OCI-LY7 (cell line): ENCODE measurements at regions not wholly inside any gene's neighbourhood (a gene's known extent, or its start where the extent isn't known, plus 50 kb on each side); places are given as distances from the start of the nearest gene placed in this dataset.

Source experiments
- BruUV-seq: library from RNA; stranded (reverse); fragments of 400-500 nt; replicated peaks from 2 replicates; lab custom pipeline; 2021; lab: Mats Ljungman, UMichigan
- CTCF ChIA-PET: fragments of 300-600 bp; sonication (Branson Sonifier 250); formaldehyde crosslinking; loops from one replicate; lab custom pipeline; 2022; ENCODE audit warnings: antibody characterized with exemption; ENCODE audit not compliant: unreplicated experiment; lab: Charles Lee
- POLR2A ChIA-PET: fragments of 300-600 bp; sonication (Branson Sonifier 250); formaldehyde crosslinking; loops from one replicate; lab custom pipeline; 2022; ENCODE audit warnings: antibody characterized with exemption; lab: Charles Lee
- DNase-seq: peaks from one replicate; pipeline ENCODE4 v3.0.0-alpha.2; 2015; ENCODE audit warnings: low spot score
- H2AFZ ChIP-seq: fragments of 200-600 bp; sonication (generic), shearing (Covaris generic); 2 replicates; pipeline ENCODE4 v1.6.1; 2014; ENCODE audit warnings: mild to moderate bottlenecking, antibody characterized with exemption, low read length, moderate library complexity
- H3K27ac ChIP-seq: fragments of 200-600 bp; sonication (generic); 2 replicates; pipeline ENCODE4 v1.5.1; 2014; ENCODE audit warnings: mixed run types, low read depth, mild to moderate bottlenecking, moderate library complexity, low read length, inconsistent platforms; ENCODE audit not compliant: poor library complexity, severe bottlenecking
- H3K36me3 ChIP-seq: fragments of 200-600 bp; sonication (generic); 2 replicates; pipeline ENCODE4 v1.6.1; 2014; ENCODE audit warnings: mild to moderate bottlenecking, antibody characterized with exemption, low read length, moderate library complexity, mixed read lengths; ENCODE audit not compliant: insufficient read depth
- H3K4me1 ChIP-seq: fragments of 200-600 bp; sonication (generic); 2 replicates; pipeline ENCODE4 v1.5.1; 2014; ENCODE audit warnings: mild to moderate bottlenecking, low read length; ENCODE audit not compliant: insufficient read depth, poor library complexity, severe bottlenecking
- H3K4me2 ChIP-seq: fragments of 200-600 bp; sonication (generic); 2 replicates; pipeline ENCODE4 v1.6.1; 2014; ENCODE audit warnings: mild to moderate bottlenecking, low read length
- H3K4me3 ChIP-seq: fragments of 200-600 bp; sonication (generic); 2 replicates; pipeline ENCODE4 v1.5.1; 2014; ENCODE audit warnings: mild to moderate bottlenecking, low read depth, low read length; ENCODE audit not compliant: poor library complexity, severe bottlenecking
- H3K79me2 ChIP-seq: fragments of 200-600 bp; sonication (generic); 2 replicates; pipeline ENCODE4 v1.6.1; 2016; ENCODE audit warnings: low read depth, mild to moderate bottlenecking, low read length, moderate library complexity, mixed read lengths; ENCODE audit not compliant: insufficient read depth
- H3K9me2 ChIP-seq: fragments of 200-600 bp; sonication (generic); 2 replicates; pipeline ENCODE4 v1.6.1; 2016; ENCODE audit warnings: mild to moderate bottlenecking, low read length, mixed read lengths; ENCODE audit not compliant: insufficient read depth
- H3K9me3 ChIP-seq: fragments of 200-600 bp; sonication (generic); 2 replicates; pipeline ENCODE4 v1.6.1; 2014; ENCODE audit warnings: mild to moderate bottlenecking, mixed run types, low read length, mixed read lengths
- H4K20me1 ChIP-seq: fragments of 200-600 bp; sonication (generic); 2 replicates; pipeline ENCODE4 v1.6.1; 2014; ENCODE audit warnings: mild to moderate bottlenecking, antibody characterized with exemption, low read length, moderate library complexity, mixed read lengths; ENCODE audit not compliant: insufficient read depth
- CTCF ChIP-seq: fragments of 200-600 bp; sonication (generic); conservative IDR thresholded peaks from 2 replicates; pipeline ENCODE4 v1.5.1; 2014; ENCODE audit warnings: mild to moderate bottlenecking, antibody characterized with exemption, low read length, moderate library complexity, mixed read lengths
- EZH2phosphoT487 ChIP-seq: fragments of 200-600 bp; sonication (generic); IDR thresholded peaks from 2 replicates; pipeline ENCODE4 v1.6.1; 2018; ENCODE audit warnings: low read depth, borderline replicate concordance, mild to moderate bottlenecking, mixed run types, antibody characterized with exemption, low read length, moderate library complexity, mixed read lengths
- intact Hi-C: fragments of 100-400 bp; cut with micrococcal nuclease; formaldehyde crosslinking; loops from one replicate; pipeline ENCODE4 v1.10.0; 2022; ENCODE audit not compliant: unreplicated experiment

GRCh38 chr19:28537079-28537478 lies 675.9 kb downstream of the UQCRFS1 start:
- Histone ChIP-seq H3K9me3 (peaks cover 23% of the 10 kb centered on the region; the same call in 1 of the 2 replicates), H2AFZ (no peak overlapping the region), H3K9me2 (no peaks in the 10 kb centered on the region), H4K20me1 (no peaks in the 10 kb centered on the region), H3K79me2 (no peaks in the 10 kb centered on the region), H3K4me2 (no peak overlapping the region), H3K36me3 (no peaks in the 10 kb centered on the region; the same call in 1 of the 2 replicates), H3K4me1 (peaks cover 23% of the 10 kb centered on the region), H3K27ac (no peak overlapping the region), H3K4me3 (no peak overlapping the region)
- intact Hi-C loops, result no loop called here
- ChIA-PET CTCF (no interaction called here), POLR2A (interaction anchor here (0.6 kb wide), 1 partner anchor 181 kb away, joined by 3 read pairs; no protein-coding TSS in a partner anchor)
- TF ChIP-seq EZH2phosphoT487 (no peak), CTCF (no peak)
- DNase-seq, result no peak
- BruUV-seq, result no TSS peak

- DNase-seq, result no peak
- POLR2A ChIA-PET, result interaction anchor here (1.0 kb wide), 1 partner anchor 11 kb away, joined by 3 read pairs; no protein-coding TSS in a partner anchor
Observed at GRCh38 chr19:28535352-28535775, 677.6 kb downstream of the UQCRFS1 start.

More at GRCh38 chr19:28535352-28535775, 677.6 kb downstream of the UQCRFS1 start:
- no peaks in the 10 kb centered on the region for H4K20me1 ChIP-seq
- peak overlapping the region; percentile 4; the same call in 1 of the 2 replicates for H3K4me2 ChIP-seq
- H3K4me1 ChIP-seq, result peaks cover 12% of the 10 kb centered on the region
- no peak overlapping the region for H3K4me3 ChIP-seq
- no peaks in the 10 kb centered on the region for H3K9me2 ChIP-seq
- peak overlapping the region; percentile 62 for H2AFZ ChIP-seq
- H3K9me3 ChIP-seq, result peaks cover 23% of the 10 kb centered on the region; the same call in 1 of the 2 replicates
- H3K79me2 ChIP-seq, result no peaks in the 10 kb centered on the region
- intact Hi-C loops, result no loop called here
- no peak overlapping the region for H3K27ac ChIP-seq
- H3K36me3 ChIP-seq, result no peaks in the 10 kb centered on the region; the same call in 1 of the 2 replicates
- CTCF ChIA-PET, result no interaction called here
- BruUV-seq, result no TSS peak
- TF ChIP-seq CTCF (no peak), EZH2phosphoT487 (no peak)
